MCF 10A (cell line): ENCODE measurements at regions not wholly inside any gene's neighbourhood (a gene's known extent, or its start where the extent isn't known, plus 50 kb on each side); places are given as distances from the start of the nearest gene placed in this dataset.
A peak's percentile ranks its signal among the peaks of the same experiment; 100 is the strongest.

Experiments used
- BruUV-seq: library from RNA; stranded (reverse); fragments of 400-500 nt; replicated peaks from 2 replicates; lab custom pipeline; 2021; lab: Mats Ljungman, UMichigan
- CTCF ChIA-PET: fragments of 300-600 bp; sonication (Branson Sonifier 250); formaldehyde crosslinking; extraction: SDS; loops from one replicate; lab custom pipeline; 2021; ENCODE audit warnings: antibody characterized with exemption, inconsistent platforms; lab: Yijun Ruan, JAX
- POLR2A ChIA-PET: fragments of 300-600, 350-650 bp; sonication (Branson Sonifier 250); formaldehyde crosslinking; extraction: SDS; loops from one replicate; lab custom pipeline; 2020; ENCODE audit warnings: antibody characterized with exemption, inconsistent platforms; lab: Yijun Ruan, JAX
- DNase-seq: peaks from one replicate; pipeline ENCODE4 v3.0.0-alpha.2; 2018; ENCODE audit not compliant: unreplicated experiment
- H3K27ac Mint-ChIP-seq: one replicate; pipeline ENCODE4 v1.8.0; 2022; ENCODE audit warnings: mild to moderate bottlenecking, low read depth, mixed read lengths; ENCODE audit not compliant: unreplicated experiment
- H3K27me3 Mint-ChIP-seq: one replicate; pipeline ENCODE4 v1.8.0; 2022; ENCODE audit warnings: mixed read lengths; ENCODE audit not compliant: insufficient read depth, unreplicated experiment
- H3K36me3 Mint-ChIP-seq: one replicate; pipeline ENCODE4 v1.8.0; 2022; ENCODE audit warnings: mild to moderate bottlenecking, moderate library complexity, mixed read lengths; ENCODE audit not compliant: insufficient read depth, unreplicated experiment
- H3K4me1 Mint-ChIP-seq: one replicate; pipeline ENCODE4 v1.8.0; 2022; ENCODE audit warnings: mixed read lengths; ENCODE audit not compliant: insufficient read depth, unreplicated experiment
- H3K4me3 Mint-ChIP-seq: one replicate; pipeline ENCODE4 v1.8.0; 2022; ENCODE audit warnings: mild to moderate bottlenecking, moderate library complexity, mixed read lengths; ENCODE audit not compliant: unreplicated experiment
- H3K9me3 Mint-ChIP-seq: one replicate; pipeline ENCODE4 v1.8.0; 2022; ENCODE audit warnings: mixed read lengths; ENCODE audit not compliant: unreplicated experiment
- CTCF ChIP-seq: fragments of 200-600 bp; IDR thresholded peaks from one replicate; pipeline ENCODE4 v1.8.0; 2022; ENCODE audit warnings: antibody characterized with exemption, mild to moderate bottlenecking; ENCODE audit not compliant: unreplicated experiment
- intact Hi-C: fragments of 100-400 bp; cut with micrococcal nuclease; formaldehyde crosslinking; loops from 2 replicates; pipeline ENCODE4 v1.14.1; 2022

- H3K9me3 Mint-ChIP-seq = no peaks in the 10 kb centered on the region
- peak; percentile 66 for DNase-seq
Measured at GRCh38 chr9:32698706-32699277, 63.3 kb upstream of the TAF1L start.

GRCh38 chr9:32701321-32702022 lies 66.0 kb upstream of the TAF1L start:
- POLR2A ChIA-PET = interaction anchor here (1.0 to 1.2 kb wide), 2 partner anchors 29 to 111 kb away, joined by 3 to 5 read pairs; no protein-coding TSS in a partner anchor
- H3K4me3 Mint-ChIP-seq = no peak overlapping the region
- CTCF ChIA-PET = interaction anchor here (0.7 to 1.8 kb wide), 4 partner anchors 20 to 117 kb away, joined by 3 to 11 read pairs (median 4); no protein-coding TSS in a partner anchor
- no peaks in the 10 kb centered on the region for H3K9me3 Mint-ChIP-seq
- no peak for TF ChIP-seq CTCF
- H3K36me3 Mint-ChIP-seq = no peaks in the 10 kb centered on the region
- H3K4me1 Mint-ChIP-seq = peaks cover 35% of the 10 kb centered on the region
- peak; percentile 84 for DNase-seq
- intact Hi-C loops = loop anchor here (10.0 kb wide), 1 partner anchor 263 kb away; no protein-coding TSS in a partner anchor
- H3K27ac Mint-ChIP-seq = no peak overlapping the region
- no TSS peak for BruUV-seq
- H3K27me3 Mint-ChIP-seq = no peaks in the 10 kb centered on the region

More at GRCh38 chr9:32698706-32699277, 63.3 kb upstream of the TAF1L start:
- no TSS peak for BruUV-seq
- Mint-ChIP-seq H3K36me3 (no peaks in the 10 kb centered on the region), H3K27ac (no peak overlapping the region), H3K4me1 (peaks cover 15% of the 10 kb centered on the region), H3K4me3 (no peak overlapping the region), H3K27me3 (no peaks in the 10 kb centered on the region)
- ChIA-PET POLR2A (no interaction called here), CTCF (interaction anchor here (0.7 kb wide), 1 partner anchor 9 kb away, joined by 3 read pairs; no protein-coding TSS in a partner anchor)
- intact Hi-C loops = no loop called here
- no peak for TF ChIP-seq CTCF

- Mint-ChIP-seq H3K27ac (no peak overlapping the region), H3K9me3 (no peaks in the 10 kb centered on the region), H3K27me3 (no peaks in the 10 kb centered on the region), H3K4me1 (peaks cover 38% of the 10 kb centered on the region), H3K4me3 (no peak overlapping the region), H3K36me3 (no peaks in the 10 kb centered on the region)
- no peak for TF ChIP-seq CTCF
- peak; percentile 49 for DNase-seq
- BruUV-seq = no TSS peak
- CTCF ChIA-PET = interaction anchor here (0.8 to 1.8 kb wide), 3 partner anchors 113 to 115 kb away, joined by 4 to 11 read pairs (median 6); no protein-coding TSS in a partner anchor
- intact Hi-C loops = loop anchor here (1.0 to 10.0 kb wide), 2 partner anchors 114 to 261 kb away; no protein-coding TSS in a partner anchor
- POLR2A ChIA-PET = no interaction called here
Measured at GRCh38 chr9:32703635-32704034, 68.2 kb upstream of the TAF1L start.

- Mint-ChIP-seq H3K27me3 (no peaks in the 10 kb centered on the region), H3K4me1 (peaks cover 31% of the 10 kb centered on the region), H3K27ac (no peak overlapping the region), H3K4me3 (no peak overlapping the region), H3K36me3 (no peaks in the 10 kb centered on the region), H3K9me3 (no peaks in the 10 kb centered on the region)
- intact Hi-C loops = loop anchor here (1.0 to 10.0 kb wide), 2 partner anchors 115 to 260 kb away; no protein-coding TSS in a partner anchor
- POLR2A ChIA-PET = interaction anchor here (1.8 kb wide), 1 partner anchor 113 kb away, joined by 5 read pairs; no protein-coding TSS in a partner anchor
- CTCF ChIA-PET = interaction anchor here (1.3 to 1.7 kb wide), 2 partner anchors 34 to 115 kb away, joined by 4 to 6 read pairs; no protein-coding TSS in a partner anchor
- TF ChIP-seq CTCF = no peak
- no TSS peak for BruUV-seq
- DNase-seq = no peak
Measured at GRCh38 chr9:32704343-32704742, 68.9 kb upstream of the TAF1L start.
